ENCODE measurements at regions not wholly inside any gene's neighbourhood (a gene's known extent, or its start where the extent isn't known, plus 50 kb on each side); places are given as distances from the start of the nearest gene placed in this dataset.

- DNase-seq (ENCODE audit: low read depth in 2 of 2): peak in 1 of 2 donors; percentile 7
Measured at GRCh38 chr1:55375617-55376258, 160.6 kb upstream of the USP24 start.

GRCh38 chr1:55374801-55375616 lies 159.8 kb upstream of the USP24 start:
- DNase-seq (ENCODE audit: low read depth in 2 of 2): no peak

- DNase-seq (ENCODE audit: low read depth in 2 of 2): no peak
Measured at GRCh38 chr1:55374216-55374615, 159.1 kb upstream of the USP24 start.

GRCh38 chr1:55369474-55369873 lies 154.3 kb upstream of the USP24 start:
- DNase-seq (ENCODE audit: low read depth in 2 of 2): no peak

- no peak for DNase-seq (ENCODE audit: low read depth in 2 of 2)
Measured at GRCh38 chr1:55368698-55369097, 153.5 kb upstream of the USP24 start.

- DNase-seq (ENCODE audit: low read depth in 2 of 2): no peak
Measured at GRCh38 chr1:55367273-55367672, 152.1 kb upstream of the USP24 start.

- no peak for DNase-seq (ENCODE audit: low read depth in 2 of 2)
Measured at GRCh38 chr1:55364216-55364615, 149.1 kb upstream of the USP24 start.

GRCh38 chr1:55363268-55363667 lies 148.1 kb upstream of the USP24 start:
- DNase-seq (ENCODE audit: low read depth in 2 of 2): no peak

GRCh38 chr1:55362558-55362957 lies 147.4 kb upstream of the USP24 start:
- no peak for DNase-seq (ENCODE audit: low read depth in 2 of 2)

GRCh38 chr1:55359611-55360010 lies 144.4 kb upstream of the USP24 start:
- DNase-seq (ENCODE audit: low read depth in 2 of 2): no peak

GRCh38 chr1:55358581-55358980 lies 143.4 kb upstream of the USP24 start:
- DNase-seq (ENCODE audit: low read depth in 2 of 2): no peak

- DNase-seq (ENCODE audit: low read depth in 2 of 2): no peak
Measured at GRCh38 chr1:55355549-55355948, 140.4 kb upstream of the USP24 start.

GRCh38 chr1:55353707-55354620 lies 138.8 kb upstream of the USP24 start:
- no peak for DNase-seq (ENCODE audit: low read depth in 2 of 2)

- DNase-seq (ENCODE audit: low read depth in 2 of 2): no peak
Measured at GRCh38 chr1:55352811-55353180, 137.6 kb upstream of the USP24 start.

- DNase-seq (ENCODE audit: low read depth in 2 of 2): no peak
Measured at GRCh38 chr1:55352080-55352810, 137.1 kb upstream of the USP24 start.

GRCh38 chr1:55348356-55348755 lies 133.2 kb upstream of the USP24 start:
- no peak for DNase-seq (ENCODE audit: low read depth in 2 of 2)

GRCh38 chr1:55347866-55348265 lies 132.7 kb upstream of the USP24 start:
- no peak for DNase-seq (ENCODE audit: low read depth in 2 of 2)

- DNase-seq (ENCODE audit: low read depth in 2 of 2): no peak
Measured at GRCh38 chr1:55347041-55347440, 131.9 kb upstream of the USP24 start.

GRCh38 chr1:55346586-55346985 lies 131.4 kb upstream of the USP24 start:
- DNase-seq (ENCODE audit: low read depth in 2 of 2): no peak

- no peak for DNase-seq (ENCODE audit: low read depth in 2 of 2)
Measured at GRCh38 chr1:55339681-55340080, 124.5 kb upstream of the USP24 start.

- peak in 1 of 2 donors; percentile 3 for DNase-seq (ENCODE audit: low read depth in 2 of 2)
Measured at GRCh38 chr1:55338448-55338820, 123.3 kb upstream of the USP24 start.
